ENCODE measurements at regions not wholly inside any gene's neighbourhood (a gene's known extent, or its start where the extent isn't known, plus 50 kb on each side); places are given as distances from the start of the nearest gene placed in this dataset.

- TF ChIP-seq, protein P1, sequence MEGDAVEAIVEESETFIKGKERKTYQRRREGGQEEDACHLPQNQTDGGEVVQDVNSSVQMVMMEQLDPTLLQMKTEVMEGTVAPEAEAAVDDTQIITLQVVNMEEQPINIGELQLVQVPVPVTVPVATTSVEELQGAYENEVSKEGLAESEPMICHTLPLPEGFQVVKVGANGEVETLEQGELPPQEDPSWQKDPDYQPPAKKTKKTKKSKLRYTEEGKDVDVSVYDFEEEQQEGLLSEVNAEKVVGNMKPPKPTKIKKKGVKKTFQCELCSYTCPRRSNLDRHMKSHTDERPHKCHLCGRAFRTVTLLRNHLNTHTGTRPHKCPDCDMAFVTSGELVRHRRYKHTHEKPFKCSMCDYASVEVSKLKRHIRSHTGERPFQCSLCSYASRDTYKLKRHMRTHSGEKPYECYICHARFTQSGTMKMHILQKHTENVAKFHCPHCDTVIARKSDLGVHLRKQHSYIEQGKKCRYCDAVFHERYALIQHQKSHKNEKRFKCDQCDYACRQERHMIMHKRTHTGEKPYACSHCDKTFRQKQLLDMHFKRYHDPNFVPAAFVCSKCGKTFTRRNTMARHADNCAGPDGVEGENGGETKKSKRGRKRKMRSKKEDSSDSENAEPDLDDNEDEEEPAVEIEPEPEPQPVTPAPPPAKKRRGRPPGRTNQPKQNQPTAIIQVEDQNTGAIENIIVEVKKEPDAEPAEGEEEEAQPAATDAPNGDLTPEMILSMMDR (IDR thresholded peaks at IDR 0.05): no peak
- no peak for TF ChIP-seq POLR2A (IDR thresholded peaks at IDR 0.05)
Observed at GRCh38 chr20:39990692-39991091, 698.3 kb downstream of the MAFB start.

Data from body of pancreas (tissue), 4 donors.